ENCODE measurements at regions not wholly inside any gene's neighbourhood (a gene's known extent, or its start where the extent isn't known, plus 50 kb on each side); places are given as distances from the start of the nearest gene placed in this dataset.
"Not testable (repeated sequence)": the region's sequence is repeated elsewhere in the genome, so short reads cannot be mapped to it uniquely, and the experiment has no call there.

DNA sequence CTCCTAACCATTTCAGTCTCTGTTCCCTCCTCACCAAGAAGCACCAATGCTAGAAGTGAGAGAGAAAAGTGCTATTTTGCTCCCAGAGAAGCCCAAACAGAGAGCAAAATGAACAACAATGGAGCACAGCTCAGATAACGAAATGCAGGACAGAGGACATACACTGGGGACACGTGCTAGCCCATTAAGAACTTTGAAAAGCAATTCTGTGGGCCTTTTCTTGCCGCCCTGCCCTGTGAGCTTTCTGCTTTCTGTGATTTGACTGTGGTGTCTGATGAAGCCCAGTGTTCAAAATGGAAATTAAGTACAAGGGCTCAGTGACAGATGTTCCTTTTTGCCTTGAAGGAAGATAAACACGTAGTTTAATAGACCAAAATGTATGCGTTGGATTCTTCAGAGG lies 130.8 kb downstream of the S1PR1 start:
- DNase-seq (ENCODE audit: low read depth in 2 of 2): no peak

DNA sequence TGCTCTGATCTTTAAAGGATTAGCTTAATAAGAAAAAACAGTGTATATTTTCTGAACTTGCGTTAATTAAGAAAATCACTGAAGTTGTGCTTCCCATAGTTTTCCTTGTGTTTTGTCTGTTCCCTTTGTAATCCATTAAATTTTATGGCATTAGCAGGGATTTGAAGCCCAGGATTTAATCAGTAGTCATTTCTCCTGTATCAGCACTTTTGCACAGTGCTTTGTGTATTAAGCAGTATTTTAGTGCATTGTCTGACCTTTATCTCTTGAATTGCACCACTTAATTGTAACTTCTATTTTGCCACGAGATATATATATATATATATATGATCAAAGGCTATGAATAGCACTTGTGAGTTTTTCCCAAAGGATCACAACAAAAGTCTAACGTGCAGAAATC lies 133.7 kb downstream of the S1PR1 start:
- DNase-seq (ENCODE audit: low read depth in 2 of 2): no peak

DNA sequence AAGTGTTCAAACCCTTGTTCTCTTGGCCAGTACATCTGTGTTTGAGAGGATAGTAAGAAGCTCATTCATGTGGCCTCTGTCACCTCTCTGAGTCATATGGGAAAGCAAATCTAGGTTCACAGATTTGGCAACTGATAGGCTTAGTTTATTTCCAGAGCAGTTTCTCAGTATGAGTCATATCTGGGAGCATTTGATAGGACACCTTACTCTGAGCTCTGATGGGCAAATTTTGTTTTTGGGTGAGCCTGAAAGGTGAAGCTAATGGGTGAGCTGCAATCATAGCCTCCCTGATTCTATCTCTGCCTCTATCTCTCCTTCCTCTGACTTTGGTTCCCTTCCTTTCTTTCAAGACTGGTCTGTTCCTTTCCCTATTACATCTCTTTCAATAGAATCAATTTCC lies 134.4 kb downstream of the S1PR1 start:
- DNase-seq (ENCODE audit: low read depth in 2 of 2): peak in 1 of 2 donors; percentile 12

DNA sequence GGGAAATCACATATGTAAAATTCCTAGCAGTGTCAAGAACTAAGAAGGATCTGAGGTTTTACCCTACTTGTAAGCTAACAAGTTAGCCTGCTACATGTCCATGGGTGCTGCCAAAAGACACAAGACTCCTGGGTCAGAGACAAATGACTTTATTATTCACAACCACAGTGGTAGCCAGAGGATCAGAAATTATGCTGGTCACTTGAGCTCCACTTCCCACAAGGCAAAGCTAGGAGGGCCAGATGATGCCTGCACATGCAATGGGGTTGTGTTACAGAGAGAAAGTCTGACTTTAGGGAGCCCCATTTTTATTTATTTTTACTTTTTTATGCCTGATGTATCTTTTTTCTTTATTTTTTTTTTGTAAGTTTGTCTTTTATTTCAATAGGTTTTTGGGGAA lies 136.8 kb downstream of the S1PR1 start:
- DNase-seq (ENCODE audit: low read depth in 2 of 2): no peak

DNA sequence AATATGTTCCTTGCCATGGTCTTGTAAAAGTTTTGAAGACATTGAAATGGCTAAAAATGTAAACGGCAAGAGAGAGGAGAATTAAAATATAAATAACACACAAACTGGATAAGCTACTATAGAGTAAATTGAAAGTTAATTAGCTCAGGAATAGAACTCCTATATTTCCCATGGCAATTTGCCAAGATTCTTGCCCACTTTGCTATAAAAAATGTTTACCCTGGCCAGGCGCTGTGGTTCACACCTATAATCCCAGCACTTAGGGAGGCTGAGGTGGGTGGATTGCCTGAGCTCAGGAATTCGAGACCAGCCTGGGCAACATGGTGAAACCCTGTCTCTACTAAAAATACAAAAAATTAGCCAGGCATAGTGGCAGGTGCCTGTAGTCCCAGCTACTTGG lies 138.6 kb downstream of the S1PR1 start:
- DNase-seq (ENCODE audit: low read depth in 2 of 2): not testable (repeated sequence)

DNA sequence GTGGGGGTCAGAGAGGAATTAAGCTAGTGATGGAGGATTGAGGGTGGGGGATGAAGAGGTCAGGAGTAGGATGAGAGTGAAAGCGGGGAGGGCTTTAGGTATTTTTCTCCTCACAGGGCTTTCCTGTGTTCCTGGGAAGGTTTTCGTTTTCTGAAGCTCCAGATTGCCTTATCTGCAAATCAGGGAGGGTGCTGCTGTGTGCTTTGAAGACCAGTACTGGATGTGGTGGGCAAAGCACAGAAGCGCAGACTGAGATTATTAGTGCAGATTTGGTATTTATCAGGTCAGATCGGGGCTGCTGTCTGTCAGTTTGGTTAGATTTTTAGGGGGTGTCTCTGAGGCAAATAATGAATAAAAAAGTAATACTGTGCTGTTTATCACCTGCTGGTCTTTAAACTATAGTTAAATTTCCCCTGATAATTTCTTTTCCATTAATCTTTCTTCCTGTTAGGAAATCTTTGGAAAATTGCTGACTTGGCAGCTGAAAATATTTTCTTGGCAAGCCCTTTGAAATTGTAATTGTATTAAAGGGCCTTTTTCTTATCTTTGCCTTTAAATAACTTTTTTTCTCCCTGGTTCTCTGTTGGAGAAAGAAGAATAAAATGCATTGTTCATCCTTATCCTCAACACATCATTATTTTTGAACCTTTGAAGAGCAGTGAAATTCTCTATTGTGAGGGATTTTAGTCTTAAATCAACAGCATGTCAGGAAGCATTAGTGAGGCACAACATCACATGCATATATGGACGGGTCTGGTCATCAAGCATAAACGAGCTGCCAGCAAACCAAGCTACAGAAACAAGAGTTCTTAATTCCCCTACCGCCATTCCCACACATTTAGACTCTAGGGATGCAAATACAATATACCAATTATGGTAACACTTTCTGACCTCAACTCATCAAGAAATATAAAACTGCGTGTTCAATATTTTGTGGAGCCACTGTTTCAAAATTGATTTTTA lies 139.6 kb downstream of the S1PR1 start:
- DNase-seq (ENCODE audit: low read depth in 2 of 2): no peak

DNA sequence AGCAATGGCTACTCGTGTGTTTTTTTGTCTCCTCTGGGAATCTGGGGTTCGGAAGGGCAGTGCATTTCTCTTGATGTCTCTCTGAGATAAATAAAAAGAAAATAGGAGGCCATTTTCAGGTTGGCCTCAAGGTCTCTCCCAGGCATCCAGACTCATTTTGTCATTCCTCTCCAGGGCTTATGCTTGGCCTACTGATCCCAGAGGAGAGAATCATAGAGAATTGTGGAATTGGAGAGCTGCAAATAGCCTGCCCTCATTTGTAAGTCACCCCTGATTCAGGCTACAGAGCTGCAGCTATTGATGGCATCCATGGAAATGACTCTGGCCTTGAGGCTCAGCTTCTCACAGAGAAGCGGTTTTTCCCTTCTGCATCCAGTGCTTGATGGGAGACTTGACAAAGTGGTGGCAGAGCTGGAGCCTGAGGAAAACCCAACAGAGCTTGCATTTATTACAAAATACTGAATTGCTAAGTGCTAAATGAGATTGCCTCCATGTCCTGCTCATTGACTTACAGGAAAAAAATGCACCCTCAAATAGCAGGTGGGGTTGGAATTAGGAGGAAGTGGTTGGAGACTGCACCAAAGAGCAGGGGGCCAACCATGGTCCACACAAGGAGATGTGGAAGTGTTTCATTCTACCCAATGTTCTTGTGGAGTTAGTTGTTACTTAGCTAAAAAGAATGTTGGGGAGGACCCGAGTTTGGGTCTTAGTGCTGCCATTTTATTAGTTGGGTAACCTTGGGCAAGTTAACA lies 140.4 kb downstream of the S1PR1 start:
- no peak for DNase-seq (ENCODE audit: low read depth in 2 of 2)

DNA sequence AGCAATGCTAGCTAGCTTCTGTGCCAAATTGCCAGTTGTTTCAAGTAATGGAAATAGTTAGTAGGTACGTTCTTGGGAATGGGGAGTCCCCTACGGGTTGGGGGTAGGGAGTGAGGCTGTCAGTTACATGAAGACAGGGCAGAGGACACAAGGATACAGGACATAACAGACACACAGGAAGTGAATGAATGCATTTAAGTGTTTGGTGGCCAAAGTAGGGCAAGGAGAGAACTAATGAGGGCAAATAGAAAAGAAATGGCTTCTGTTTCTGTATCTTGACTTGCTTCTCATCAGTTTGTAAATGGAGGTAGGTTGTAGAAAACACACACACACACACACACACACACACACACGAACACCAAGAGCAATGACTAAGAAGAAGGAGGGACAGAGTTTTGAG lies 142.2 kb downstream of the S1PR1 start:
- no peak for DNase-seq (ENCODE audit: low read depth in 2 of 2)

DNA sequence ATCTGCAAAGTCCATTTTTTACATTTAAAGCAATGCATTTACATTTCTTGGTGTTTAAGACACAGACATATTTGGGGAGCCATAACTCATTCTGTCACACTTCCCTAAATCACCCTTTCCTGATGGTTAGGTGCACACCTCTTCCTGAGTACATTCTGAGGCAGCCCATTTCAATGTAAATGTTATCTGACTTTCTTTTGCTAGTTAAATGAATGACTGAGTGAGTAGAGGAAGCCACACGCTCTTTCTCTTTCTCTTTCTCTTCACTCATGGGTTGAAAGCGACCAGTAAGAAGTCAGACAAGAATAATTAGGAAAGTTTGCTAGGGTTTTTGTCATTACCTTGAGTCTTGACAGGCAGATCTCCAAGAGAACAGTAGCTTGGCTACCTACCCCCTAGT lies 143.1 kb downstream of the S1PR1 start:
- DNase-seq (ENCODE audit: low read depth in 2 of 2): no peak

DNA sequence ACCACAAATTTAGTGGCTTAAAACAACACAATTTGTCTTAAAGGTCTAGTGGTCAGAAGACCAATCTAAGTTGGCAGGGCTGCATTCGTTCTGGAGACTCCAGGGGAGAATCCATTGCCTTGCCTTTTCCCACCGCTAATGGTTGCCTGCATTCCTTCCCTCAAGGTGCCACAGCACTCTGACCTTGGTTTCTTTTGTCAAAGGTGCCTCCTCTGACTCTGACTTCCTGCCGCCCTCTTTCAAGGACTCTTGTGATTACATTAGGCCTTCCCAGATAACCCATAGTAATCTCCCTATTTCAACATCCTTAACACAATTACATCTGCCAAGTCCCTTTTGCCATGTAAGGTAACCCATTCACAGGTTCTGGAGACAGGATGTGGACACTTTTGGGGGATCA lies 145.3 kb downstream of the S1PR1 start:
- no peak for DNase-seq (ENCODE audit: low read depth in 2 of 2)

DNA sequence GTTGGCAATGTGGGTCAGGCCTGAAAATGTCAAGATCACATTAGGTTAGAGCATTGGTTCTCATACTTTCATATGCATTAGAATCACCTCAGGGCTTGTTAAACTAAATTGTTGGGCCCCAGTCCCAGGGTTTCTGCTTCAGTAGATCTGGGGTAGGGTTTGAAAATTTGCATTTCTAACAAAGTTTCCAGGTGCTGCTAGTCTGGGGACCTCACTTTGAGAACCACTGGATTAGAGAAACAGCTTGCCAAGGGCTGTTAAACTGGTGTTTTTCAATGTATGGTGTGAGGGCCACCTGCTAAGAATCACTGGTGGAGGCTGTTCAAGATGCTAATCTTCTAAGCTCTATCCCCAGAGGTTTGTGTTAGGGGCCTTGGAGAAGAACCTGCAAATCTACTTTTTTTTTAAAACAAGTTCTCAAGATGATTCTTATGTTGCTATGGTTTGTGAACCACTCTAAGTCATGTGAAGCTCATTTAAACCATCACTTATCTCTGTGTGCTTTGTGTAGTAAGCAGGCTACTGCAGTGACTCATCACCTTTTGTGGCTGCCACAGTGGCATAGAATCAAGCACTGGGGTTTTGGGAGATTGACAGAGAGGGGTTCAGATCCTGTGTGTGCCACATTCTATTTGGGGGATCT lies 152.2 kb downstream of the S1PR1 start:
- no peak for DNase-seq (ENCODE audit: low read depth in 2 of 2)

DNA sequence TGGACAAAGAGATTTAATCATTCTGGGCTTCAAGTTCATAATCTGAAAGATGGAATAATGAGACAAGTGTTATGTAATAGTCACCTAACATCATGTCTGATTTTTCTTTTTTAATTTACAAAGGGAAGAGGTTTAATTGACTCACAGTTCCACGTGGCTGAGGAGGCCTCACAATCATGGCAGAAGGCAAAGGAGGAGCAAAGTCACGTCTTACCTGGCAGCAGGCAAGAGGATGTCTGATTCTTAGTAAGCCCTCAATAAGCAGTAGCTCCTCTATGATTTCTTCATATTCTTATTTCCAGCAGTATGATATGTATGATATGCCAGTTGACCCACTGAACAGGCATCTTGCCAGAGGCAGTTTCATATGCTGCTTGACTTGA lies 152.7 kb downstream of the S1PR1 start:
- DNase-seq (ENCODE audit: low read depth in 2 of 2): no peak

DNA sequence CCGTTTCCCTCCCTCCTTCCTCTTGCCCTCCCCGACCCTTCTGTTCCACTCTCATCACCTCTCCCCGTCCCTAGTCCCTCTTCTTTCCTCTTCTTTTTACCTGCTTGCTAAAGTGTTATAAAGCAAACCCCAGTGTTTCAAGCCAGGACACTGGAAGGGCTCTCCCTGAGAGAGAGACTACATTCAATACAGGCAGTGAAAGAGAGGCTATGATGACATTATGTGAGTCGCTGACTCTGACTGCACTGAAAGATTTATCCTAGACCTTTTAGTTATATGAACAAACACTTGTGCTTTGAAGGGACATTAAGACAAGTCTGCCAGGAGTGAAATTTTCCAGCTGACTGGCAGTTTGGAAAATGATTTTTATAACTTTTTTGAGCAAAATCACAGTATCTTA lies 155.7 kb downstream of the S1PR1 start:
- no peak for DNase-seq (ENCODE audit: low read depth in 2 of 2)

DNA sequence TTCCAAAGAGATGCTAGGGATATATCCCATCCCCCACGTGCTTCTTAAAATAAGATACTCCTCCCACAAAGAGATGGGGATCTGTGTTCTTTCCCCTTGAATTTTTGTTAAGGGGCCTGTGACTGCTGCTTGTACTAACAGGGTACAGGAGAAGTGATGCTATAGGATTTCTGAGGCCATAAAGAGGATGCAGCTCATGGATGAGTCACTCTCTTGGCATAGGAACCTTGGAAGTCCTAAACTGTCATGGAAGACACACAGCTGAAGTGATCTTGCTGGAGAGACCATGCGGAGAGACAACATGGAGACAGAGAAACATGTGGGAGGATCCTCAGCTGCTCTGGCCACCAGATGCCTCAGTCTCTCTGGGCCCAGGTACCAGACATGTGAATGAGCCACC lies 157.2 kb downstream of the S1PR1 start:
- no peak for DNase-seq (ENCODE audit: low read depth in 2 of 2)

DNA sequence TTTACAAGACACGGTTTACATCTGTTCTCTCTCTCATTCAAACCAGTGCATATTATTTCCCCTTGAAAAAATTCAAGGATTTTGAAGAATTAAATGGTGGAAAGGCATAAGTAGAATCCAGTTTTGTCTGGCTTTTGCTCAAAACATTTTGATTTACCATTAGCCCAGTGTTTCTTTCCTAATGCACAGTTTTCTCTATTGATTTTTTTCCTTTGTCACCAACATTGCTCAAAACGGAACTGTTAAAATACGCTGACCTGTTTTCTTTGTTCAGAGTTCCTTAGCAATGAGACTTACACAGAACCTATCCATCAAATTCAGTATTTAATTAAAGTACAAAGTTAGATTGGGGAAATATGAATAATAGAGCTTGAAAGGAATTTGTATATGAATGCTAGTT lies 162.4 kb downstream of the S1PR1 start:
- no peak for DNase-seq (ENCODE audit: low read depth in 2 of 2)

DNA sequence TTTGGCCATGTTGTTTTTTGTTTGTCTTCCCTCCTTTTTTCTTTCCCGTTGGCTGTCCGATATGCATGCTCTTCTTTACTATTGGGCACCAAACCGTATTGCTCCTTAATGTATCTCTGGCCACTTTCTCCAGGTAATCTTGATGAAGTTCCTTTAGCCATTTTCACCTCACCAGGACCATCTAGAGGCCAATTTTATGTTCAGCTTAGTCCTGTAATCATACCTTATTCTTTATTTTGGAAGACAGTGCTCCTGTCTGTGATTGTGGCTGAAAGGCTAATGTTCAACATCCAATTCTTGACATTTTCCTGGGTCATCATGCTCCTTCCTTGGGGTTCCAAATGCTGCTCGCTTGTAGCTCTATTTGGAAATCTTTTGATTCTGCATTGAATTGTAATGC lies 169.5 kb downstream of the S1PR1 start:
- DNase-seq (ENCODE audit: low read depth in 2 of 2): no peak

DNA sequence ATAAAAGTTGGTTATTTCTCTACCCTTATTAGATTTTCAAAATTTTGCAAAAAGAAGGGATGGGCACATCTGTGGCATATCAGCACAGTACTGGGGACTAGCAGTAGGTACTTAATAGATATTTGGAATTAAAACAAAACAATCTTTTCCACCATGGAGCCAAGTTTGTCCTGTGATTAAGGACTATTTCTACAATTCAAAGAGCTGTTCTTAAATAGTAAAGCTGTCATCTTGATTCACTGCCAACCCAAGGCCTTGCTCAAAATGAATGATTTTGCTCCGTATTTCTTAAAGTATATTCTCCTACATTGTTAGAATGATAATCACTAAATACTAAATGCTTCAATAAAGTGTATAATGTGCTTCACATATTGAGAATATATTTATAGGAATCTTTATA lies 169.9 kb downstream of the S1PR1 start:
- no peak for DNase-seq (ENCODE audit: low read depth in 2 of 2)

DNA sequence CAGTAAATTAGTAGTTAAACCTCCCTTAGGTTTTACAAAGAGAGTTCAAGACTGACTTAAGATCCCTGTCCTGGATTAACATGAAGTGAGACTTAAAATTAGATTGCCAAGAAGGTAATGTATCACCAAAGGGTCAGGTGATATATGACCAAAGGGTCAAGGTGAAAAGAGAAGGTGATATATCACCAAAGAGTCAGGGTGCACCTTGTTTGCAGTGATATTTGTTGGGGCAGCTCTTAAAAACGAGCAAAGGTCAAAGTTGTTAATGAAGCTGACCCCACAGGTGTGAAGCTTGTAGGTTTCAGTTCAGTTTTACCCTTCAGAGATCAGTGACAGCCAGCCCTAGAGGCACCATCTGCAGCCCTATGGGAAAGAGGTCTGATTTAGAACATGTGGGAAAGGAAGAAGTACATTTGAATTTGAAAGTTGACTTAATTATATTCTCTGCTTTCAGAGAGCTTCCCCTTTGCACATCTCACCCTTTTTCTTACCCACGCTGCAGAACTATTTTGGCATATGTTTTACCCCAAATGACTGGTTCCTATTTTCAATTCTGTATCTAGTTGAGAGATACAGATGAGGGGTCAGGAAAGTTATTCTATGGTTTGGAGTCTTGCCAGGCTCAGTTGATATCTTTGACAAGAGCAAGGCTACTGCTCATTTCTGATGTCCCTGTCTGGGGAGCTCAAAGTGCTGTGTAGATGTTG lies 170.8 kb downstream of the S1PR1 start:
- DNase-seq (ENCODE audit: low read depth in 2 of 2): no peak

DNA sequence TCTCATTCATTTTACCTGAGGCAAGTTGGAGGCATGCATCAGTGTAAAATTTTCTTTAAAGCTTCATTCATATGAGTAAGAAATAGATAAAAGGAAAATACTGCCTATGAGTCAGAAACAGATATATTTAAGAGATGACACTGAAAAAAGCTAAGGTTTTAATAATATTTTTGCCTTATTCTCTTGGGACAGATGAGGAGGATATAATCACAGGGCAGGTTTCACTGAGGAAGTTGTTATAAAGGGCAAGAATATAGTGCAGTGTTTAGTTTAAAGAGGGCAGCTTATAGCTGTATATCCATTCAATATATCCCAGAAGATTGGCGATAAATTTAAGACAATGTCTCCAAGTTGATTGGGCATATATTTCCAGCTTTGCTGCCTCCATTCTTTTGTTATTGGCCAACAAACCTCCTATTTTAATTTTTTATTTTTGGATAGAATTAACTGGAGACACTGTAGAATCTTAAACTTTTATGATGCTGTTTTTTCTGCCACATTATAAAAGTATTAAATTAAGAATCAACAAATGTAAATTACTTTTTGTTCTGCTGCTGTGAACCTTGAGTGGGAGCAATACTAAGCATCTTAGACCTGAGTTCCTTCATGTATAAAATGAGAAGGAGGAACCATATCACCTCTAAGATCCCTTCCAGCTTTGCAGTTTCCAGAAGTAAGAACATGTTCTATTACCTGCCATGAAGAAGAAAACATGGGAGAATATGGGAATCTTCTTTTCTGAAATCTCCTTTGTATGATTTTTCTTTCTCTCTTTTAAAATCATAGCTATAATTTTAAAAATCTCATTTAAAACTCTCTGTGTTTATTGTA lies 171.6 kb downstream of the S1PR1 start:
- no peak for DNase-seq (ENCODE audit: low read depth in 2 of 2)

DNA sequence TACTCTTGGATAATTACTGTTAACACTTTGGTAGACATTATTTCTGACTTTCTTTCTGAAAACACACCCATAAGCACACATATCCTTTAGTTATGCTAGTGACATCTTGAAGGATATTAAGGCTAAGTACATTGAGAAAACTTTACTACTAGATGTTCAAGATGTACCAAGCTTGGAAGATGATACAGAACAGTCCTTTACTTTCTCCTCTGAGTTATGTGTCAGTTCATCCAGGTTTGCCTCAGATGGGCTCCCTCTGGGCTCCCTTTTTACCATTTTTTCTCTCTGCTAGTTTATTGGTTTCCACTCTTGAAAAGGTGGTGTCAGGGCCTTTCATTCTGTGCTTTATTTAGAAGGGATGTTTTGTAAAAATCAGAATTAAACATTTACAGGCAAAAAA lies 172.3 kb downstream of the S1PR1 start:
- no peak for DNase-seq (ENCODE audit: low read depth in 2 of 2)
